DMS53 treated with DMSO at 0.1 percent for 48 hours (cell line): ENCODE measurements at regions not wholly inside any gene's neighbourhood (a gene's known extent, or its start where the extent isn't known, plus 50 kb on each side); places are given as distances from the start of the nearest gene placed in this dataset.

Source experiments
- DNase-seq: peaks from one replicate; lab custom pipeline; 2025; ENCODE audit not compliant: unreplicated experiment; lab: John Stamatoyannopoulos, UW

- no peak for DNase-seq
These were observed 230.2 kb downstream of the CLCN4 start for GRCh38 chrX:10387011-10387410.

- no peak for DNase-seq
These were observed 230.2 kb downstream of the MID1 start for GRCh38 chrX:10390187-10390586.

GRCh38 chrX:10393241-10393640, 227.1 kb downstream of the MID1 start:
- no peak for DNase-seq

DNA sequence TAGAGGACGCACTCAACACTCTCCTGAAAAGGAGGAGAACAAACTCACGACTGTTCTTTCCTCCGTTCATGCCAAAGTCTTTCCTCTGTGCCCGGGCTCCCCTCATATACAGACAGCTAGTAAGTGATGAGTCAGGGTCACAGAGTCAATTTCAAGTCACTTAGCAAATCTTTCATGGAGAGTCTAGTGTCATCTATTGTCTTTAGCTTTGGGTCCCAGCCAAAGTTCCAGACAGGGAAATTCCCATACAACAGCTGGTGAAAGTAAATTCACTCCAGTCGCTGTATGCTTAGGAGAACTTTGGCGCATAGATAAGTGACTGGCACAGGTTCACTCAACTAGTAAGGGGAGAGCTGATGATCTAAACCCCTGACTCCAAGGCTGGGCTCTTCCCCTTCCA, 226.5 kb downstream of the MID1 start:
- no peak for DNase-seq

DNA sequence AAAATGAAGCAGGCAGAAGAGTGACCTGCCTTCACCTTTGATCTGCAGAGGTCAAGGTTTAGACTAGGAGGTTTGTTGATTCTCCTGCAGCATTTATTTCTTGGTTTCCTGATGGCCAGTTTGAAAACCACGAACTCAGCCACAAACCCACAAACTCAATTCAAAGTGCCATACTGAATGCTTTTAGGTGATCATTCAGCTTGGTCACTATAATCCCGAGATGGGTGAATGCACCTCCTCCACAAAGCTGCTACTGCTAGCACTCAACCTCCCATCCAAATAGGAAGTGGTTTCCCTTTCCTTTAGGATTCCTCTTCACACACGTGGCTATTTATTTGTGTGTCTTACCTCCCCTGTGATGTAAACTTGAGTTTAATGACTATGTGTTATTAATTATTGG, 225.2 kb downstream of the MID1 start:
- no peak for DNase-seq
